Fibroblast of lung (primary cell): ENCODE measurements at regions not wholly inside any gene's neighbourhood (a gene's known extent, or its start where the extent isn't known, plus 50 kb on each side); places are given as distances from the start of the nearest gene placed in this dataset.

Experiments
- DNase-seq, 2 donors: peaks; one replicate each; pipeline versions ENCODE4 v3.0.0 to v3.0.0-alpha.2; 2010; ENCODE audit warnings: low read depth in 2 of 2
- H2AFZ ChIP-seq: 2 replicates; pipeline ENCODE4 v1.5.1; 2012; ENCODE audit warnings: low read length, control low read depth, inconsistent platforms
- H3K27ac ChIP-seq: 2 replicates; pipeline ENCODE4 v1.5.1; 2011; ENCODE audit warnings: low read length, control low read depth; ENCODE audit not compliant: insufficient read depth
- H3K27me3 ChIP-seq: 2 replicates; pipeline ENCODE4 v1.5.1; 2011; ENCODE audit warnings: mild to moderate bottlenecking, low read length; ENCODE audit not compliant: control insufficient read depth, insufficient read depth
- H3K36me3 ChIP-seq: 2 replicates; pipeline ENCODE4 v1.5.1; 2011; ENCODE audit warnings: low read length; ENCODE audit not compliant: control insufficient read depth, insufficient read depth
- H3K4me1 ChIP-seq: 2 replicates; pipeline ENCODE4 v1.5.1; 2011; ENCODE audit warnings: low read length; ENCODE audit not compliant: control insufficient read depth, insufficient read depth; ENCODE audit errors: extremely low read depth
- H3K4me2 ChIP-seq: 2 replicates; pipeline ENCODE4 v1.5.1; 2011; ENCODE audit warnings: low read length, control low read depth; ENCODE audit not compliant: insufficient read depth; ENCODE audit errors: extremely low read depth
- H3K4me3 ChIP-seq, 4 experiments: fragments of 200-600 bp in 1 of 4; sonication (generic) in 1 of 4; replicated peaks in 1 of 4; 2 replicates each; pipeline ENCODE4 v1.5.1; 2011 to 2016; ENCODE audit warnings: low read length in 4 of 4, low read depth in 3 of 4, mild to moderate bottlenecking in 3 of 4, control low read depth in 2 of 4, inconsistent platforms in 1 of 4, mixed read lengths in 1 of 4; ENCODE audit not compliant: insufficient read depth in 1 of 4; ENCODE audit errors: control extremely low read depth in 1 of 4
- H3K79me2 ChIP-seq: 2 replicates; pipeline ENCODE4 v1.5.1; 2012; ENCODE audit warnings: mild to moderate bottlenecking, low read length, inconsistent platforms; ENCODE audit not compliant: control insufficient read depth, insufficient read depth
- H3K9ac ChIP-seq: 2 replicates; pipeline ENCODE4 v1.5.1; 2011; ENCODE audit warnings: mild to moderate bottlenecking, low read length, control low read depth; ENCODE audit not compliant: insufficient read depth
- H3K9me3 ChIP-seq: 2 replicates; pipeline ENCODE4 v1.5.1; 2012; ENCODE audit warnings: low read depth, low read length; ENCODE audit not compliant: control insufficient read depth, insufficient read depth
- H4K20me1 ChIP-seq: 2 replicates; pipeline ENCODE4 v1.5.1; 2011; ENCODE audit warnings: low read length; ENCODE audit not compliant: control insufficient read depth, insufficient read depth; ENCODE audit errors: extremely low read depth
- CTCF ChIP-seq, 2 donors: IDR thresholded peaks in 1 of 2; conservative IDR thresholded peaks in 1 of 2; 1 replicate in 1 of 2; 2 replicates in 1 of 2; pipeline ENCODE4 v1.5.1; 2011 to 2012; ENCODE audit warnings: low read length in 2 of 2, control low read depth in 1 of 2, inconsistent platforms in 1 of 2, low read depth in 1 of 2, mild to moderate bottlenecking in 1 of 2
- EZH2 ChIP-seq: IDR thresholded peaks from 2 replicates; pipeline ENCODE4 v1.5.1; 2012; ENCODE audit warnings: low read length, control low read depth, mild to moderate bottlenecking; ENCODE audit errors: missing control alignments

- Histone ChIP-seq H3K27ac (no peak overlapping the region), H3K79me2 (no peaks in the 10 kb centered on the region), H2AFZ (no peak overlapping the region), H4K20me1 (no peaks in the 10 kb centered on the region), H3K4me2 (no peak overlapping the region), H3K36me3 (no peaks in the 10 kb centered on the region), H3K27me3 (no peaks in the 10 kb centered on the region), H3K9ac (no peak overlapping the region), H3K4me3 (no peak overlapping the region), H3K4me1 (no peaks in the 10 kb centered on the region), H3K9me3 (no peaks in the 10 kb centered on the region)
- TF ChIP-seq EZH2 (no peak), CTCF (conservative IDR thresholded peaks at IDR 0.05 in 1 of 2, IDR thresholded peaks at IDR 0.05 in 1 of 2; ENCODE audit: low read depth in 1 of 2, low read length in 2 of 2) (no peak)
- DNase-seq: no peak
These were observed 248.6 kb upstream of the PLET1 start for GRCh38 chr11:112509300-112509699.

- no peaks in the 10 kb centered on the region for H3K9me3 ChIP-seq
- no peaks in the 10 kb centered on the region for H3K79me2 ChIP-seq
- DNase-seq: no peak
- no peaks in the 10 kb centered on the region for H3K27me3 ChIP-seq
- H3K9ac ChIP-seq: no peak overlapping the region
- no peak overlapping the region for H3K4me3 ChIP-seq
- H3K36me3 ChIP-seq: no peaks in the 10 kb centered on the region
- H4K20me1 ChIP-seq: no peaks in the 10 kb centered on the region
- no peak overlapping the region for H3K4me2 ChIP-seq
- no peaks in the 10 kb centered on the region for H3K4me1 ChIP-seq
- no peak for TF ChIP-seq EZH2
- no peak overlapping the region for H3K27ac ChIP-seq
- no peak overlapping the region for H2AFZ ChIP-seq
These were observed 250.6 kb upstream of the PLET1 start for GRCh38 chr11:112511271-112511670.

- no peaks in the 10 kb centered on the region for H3K4me1 ChIP-seq
- DNase-seq: no peak
- no peaks in the 10 kb centered on the region for H3K79me2 ChIP-seq
- no peak for TF ChIP-seq EZH2
- H3K4me3 ChIP-seq: no peak overlapping the region
- no peak overlapping the region for H2AFZ ChIP-seq
- H4K20me1 ChIP-seq: no peaks in the 10 kb centered on the region
- H3K4me2 ChIP-seq: no peak overlapping the region
- no peaks in the 10 kb centered on the region for H3K27me3 ChIP-seq
- H3K9ac ChIP-seq: no peak overlapping the region
- no peak overlapping the region for H3K27ac ChIP-seq
- H3K36me3 ChIP-seq: no peaks in the 10 kb centered on the region
- no peaks in the 10 kb centered on the region for H3K9me3 ChIP-seq
These were observed 251.3 kb upstream of the PLET1 start for GRCh38 chr11:112511911-112512310.

GRCh38 chr11:112513417-112513816 is 252.8 kb upstream of the PLET1 start:
- H3K36me3 ChIP-seq: no peaks in the 10 kb centered on the region
- H3K9ac ChIP-seq: no peak overlapping the region
- no peak overlapping the region for H3K4me3 ChIP-seq
- no peak overlapping the region for H3K27ac ChIP-seq
- DNase-seq: no peak
- no peak overlapping the region for H2AFZ ChIP-seq
- H3K79me2 ChIP-seq: no peaks in the 10 kb centered on the region
- H4K20me1 ChIP-seq: no peaks in the 10 kb centered on the region
- no peaks in the 10 kb centered on the region for H3K4me1 ChIP-seq
- H3K4me2 ChIP-seq: no peak overlapping the region
- H3K27me3 ChIP-seq: no peaks in the 10 kb centered on the region
- H3K9me3 ChIP-seq: no peaks in the 10 kb centered on the region
- TF ChIP-seq EZH2 (no peak), CTCF (conservative IDR thresholded peaks at IDR 0.05 in 1 of 2, IDR thresholded peaks at IDR 0.05 in 1 of 2; ENCODE audit: low read depth in 1 of 2, low read length in 2 of 2) (no peak)
